ENCODE measurements at regions not wholly inside any gene's neighbourhood (a gene's known extent, or its start where the extent isn't known, plus 50 kb on each side); places are given as distances from the start of the nearest gene placed in this dataset.

- no peaks in the 10 kb centered on the region for H3K36me3 ChIP-seq
- TF ChIP-seq EP300 (IDR thresholded peaks at IDR 0.05) (no peak), CTCF (IDR thresholded peaks at IDR 0.05) (no peak), POLR2A (IDR thresholded peaks at IDR 0.05; ENCODE audit: low read depth) (no peak), POLR2AphosphoS5 (IDR thresholded peaks at IDR 0.05) (no peak)
- no peaks in the 10 kb centered on the region for H3K27me3 ChIP-seq
- DNase-seq (ENCODE audit: extremely low spot score) = no peak
- no peaks in the 10 kb centered on the region for H3K9me3 ChIP-seq
- H3K27ac ChIP-seq (replicated peaks in 1 of 4) = peak overlapping the region in 2 of 4 donors; percentile 34 to 43
- H3K4me1 ChIP-seq = peaks cover 16 to 34% (median 31%) of the 10 kb centered on the region in 4 donors
- 25% methylated on average over 7 of the region's 7 CpGs for whole genome bisulfite sequencing
- H3K4me3 ChIP-seq = no peak overlapping the region
- intact Hi-C loops (cut with DNase I) = no loop called here
Observed at GRCh38 chr4:26022346-26023202, 108.6 kb downstream of the SMIM20 start.

- Histone ChIP-seq H3K4me1 (peaks cover 16 to 34% (median 31%) of the 10 kb centered on the region in 4 donors), H3K9me3 (no peaks in the 10 kb centered on the region), H3K4me3 (no peak overlapping the region), H3K27ac (replicated peaks in 1 of 4) (peak overlapping the region in 1 of 4 donors; percentile 34), H3K36me3 (no peaks in the 10 kb centered on the region), H3K27me3 (no peaks in the 10 kb centered on the region)
- WGBS = 63% methylated on average over 8 of the region's 11 CpGs
- no peak for DNase-seq (ENCODE audit: extremely low spot score)
- intact Hi-C loops (cut with DNase I) = no loop called here
- TF ChIP-seq CTCF (IDR thresholded peaks at IDR 0.05) (no peak), POLR2A (IDR thresholded peaks at IDR 0.05; ENCODE audit: low read depth) (no peak), EP300 (IDR thresholded peaks at IDR 0.05) (no peak), POLR2AphosphoS5 (IDR thresholded peaks at IDR 0.05) (no peak)
Observed at GRCh38 chr4:26023203-26023972, 109.4 kb downstream of the SMIM20 start.

GRCh38 chr4:26024079-26024478, 110.1 kb downstream of the SMIM20 start:
- H3K4me3 ChIP-seq = no peak overlapping the region
- WGBS = 96% methylated on average over 5 of the region's 5 CpGs
- no peaks in the 10 kb centered on the region for H3K9me3 ChIP-seq
- no peak overlapping the region for H3K27ac ChIP-seq (replicated peaks in 1 of 4)
- TF ChIP-seq POLR2A (IDR thresholded peaks at IDR 0.05; ENCODE audit: low read depth) = no peak
- TF ChIP-seq EP300 (IDR thresholded peaks at IDR 0.05) = no peak
- no peak for TF ChIP-seq POLR2AphosphoS5 (IDR thresholded peaks at IDR 0.05)
- TF ChIP-seq CTCF (IDR thresholded peaks at IDR 0.05) = no peak
- no peaks in the 10 kb centered on the region for H3K36me3 ChIP-seq
- DNase-seq (ENCODE audit: extremely low spot score) = no peak
- H3K4me1 ChIP-seq = peaks cover 21 to 41% (median 37%) of the 10 kb centered on the region in 4 donors
- H3K27me3 ChIP-seq = peaks cover 0 to 4% (median under 1%) of the 10 kb centered on the region in 4 donors
- intact Hi-C loops (cut with DNase I) = no loop called here

GRCh38 chr4:26028133-26028792, 114.2 kb downstream of the SMIM20 start:
- intact Hi-C loops (cut with DNase I) = loop anchor here (5.0 kb wide), 2 partner anchors 294 to 384 kb away; partner anchors contain the start of gene RBPJ
- TF ChIP-seq EP300 (IDR thresholded peaks at IDR 0.05) (no peak), POLR2A (IDR thresholded peaks at IDR 0.05; ENCODE audit: low read depth) (no peak), CTCF (IDR thresholded peaks at IDR 0.05) (no peak), POLR2AphosphoS5 (IDR thresholded peaks at IDR 0.05) (no peak)
- H3K4me1 ChIP-seq = peaks cover 9 to 42% (median 33%) of the 10 kb centered on the region in 4 donors
- peaks cover 0 to 5% (median 2%) of the 10 kb centered on the region in 4 donors for H3K27me3 ChIP-seq
- no peak for DNase-seq (ENCODE audit: extremely low spot score)
- H3K4me3 ChIP-seq = peak overlapping the region in 1 of 4 donors; percentile 34
- H3K9me3 ChIP-seq = no peaks in the 10 kb centered on the region
- no peak overlapping the region for H3K27ac ChIP-seq (replicated peaks in 1 of 4)
- no peaks in the 10 kb centered on the region for H3K36me3 ChIP-seq
- 89% methylated on average over 22 of the region's 22 CpGs for WGBS

Data from esophagus muscularis mucosa (tissue), 4 donors.